ENCODE measurements at regions not wholly inside any gene's neighbourhood (a gene's known extent, or its start where the extent isn't known, plus 50 kb on each side); places are given as distances from the start of the nearest gene placed in this dataset.

GRCh38 chr2:240245706-240246105 lies 105.2 kb upstream of the OTOS start:
- H3K27ac ChIP-seq = no peak overlapping the region
- TF ChIP-seq ZFX (IDR thresholded peaks at IDR 0.05) = no peak
- TF ChIP-seq, protein P1, sequence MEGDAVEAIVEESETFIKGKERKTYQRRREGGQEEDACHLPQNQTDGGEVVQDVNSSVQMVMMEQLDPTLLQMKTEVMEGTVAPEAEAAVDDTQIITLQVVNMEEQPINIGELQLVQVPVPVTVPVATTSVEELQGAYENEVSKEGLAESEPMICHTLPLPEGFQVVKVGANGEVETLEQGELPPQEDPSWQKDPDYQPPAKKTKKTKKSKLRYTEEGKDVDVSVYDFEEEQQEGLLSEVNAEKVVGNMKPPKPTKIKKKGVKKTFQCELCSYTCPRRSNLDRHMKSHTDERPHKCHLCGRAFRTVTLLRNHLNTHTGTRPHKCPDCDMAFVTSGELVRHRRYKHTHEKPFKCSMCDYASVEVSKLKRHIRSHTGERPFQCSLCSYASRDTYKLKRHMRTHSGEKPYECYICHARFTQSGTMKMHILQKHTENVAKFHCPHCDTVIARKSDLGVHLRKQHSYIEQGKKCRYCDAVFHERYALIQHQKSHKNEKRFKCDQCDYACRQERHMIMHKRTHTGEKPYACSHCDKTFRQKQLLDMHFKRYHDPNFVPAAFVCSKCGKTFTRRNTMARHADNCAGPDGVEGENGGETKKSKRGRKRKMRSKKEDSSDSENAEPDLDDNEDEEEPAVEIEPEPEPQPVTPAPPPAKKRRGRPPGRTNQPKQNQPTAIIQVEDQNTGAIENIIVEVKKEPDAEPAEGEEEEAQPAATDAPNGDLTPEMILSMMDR (conservative IDR thresholded peaks at IDR 0.05) = no peak

- no peak for TF ChIP-seq ZFX (IDR thresholded peaks at IDR 0.05)
- no peak overlapping the region for H3K27ac ChIP-seq
These were observed 105.8 kb upstream of the OTOS start for GRCh38 chr2:240246173-240246820.

DNA sequence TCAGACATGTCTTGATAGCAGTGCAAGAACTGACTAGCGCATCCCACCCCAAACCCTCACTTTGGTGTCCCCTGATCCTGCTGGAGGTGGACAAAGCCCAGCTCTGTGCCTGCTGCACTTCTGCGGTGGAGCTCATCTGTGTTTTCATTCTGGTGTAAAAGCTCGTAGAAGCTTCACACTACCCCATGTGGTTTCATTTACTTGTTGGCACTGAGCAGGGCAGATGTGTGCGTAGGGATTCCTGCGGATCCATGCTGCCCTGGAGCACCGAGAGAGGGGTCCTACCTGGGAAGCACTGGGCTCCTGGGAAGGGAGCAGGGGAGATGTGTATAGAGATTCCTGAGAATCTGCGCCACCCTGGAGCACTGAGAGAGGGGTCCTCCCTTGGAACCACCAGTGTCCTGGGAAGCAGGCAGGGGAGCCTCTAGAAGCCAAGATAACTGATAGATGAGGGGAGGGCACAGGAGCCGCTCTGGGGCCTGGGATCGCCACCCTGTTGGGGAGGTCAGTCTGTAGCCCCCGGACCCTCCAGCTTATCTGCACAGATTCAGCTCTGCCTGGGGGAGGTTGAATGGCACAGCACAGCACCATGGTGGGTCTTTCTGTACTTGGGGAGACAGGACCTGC lies 106.9 kb upstream of the OTOS start:
- no peak overlapping the region for H3K27ac ChIP-seq
- TF ChIP-seq, protein P1 (conservative IDR thresholded peaks at IDR 0.05) = no peak
- TF ChIP-seq ZFX (IDR thresholded peaks at IDR 0.05) = no peak

DNA sequence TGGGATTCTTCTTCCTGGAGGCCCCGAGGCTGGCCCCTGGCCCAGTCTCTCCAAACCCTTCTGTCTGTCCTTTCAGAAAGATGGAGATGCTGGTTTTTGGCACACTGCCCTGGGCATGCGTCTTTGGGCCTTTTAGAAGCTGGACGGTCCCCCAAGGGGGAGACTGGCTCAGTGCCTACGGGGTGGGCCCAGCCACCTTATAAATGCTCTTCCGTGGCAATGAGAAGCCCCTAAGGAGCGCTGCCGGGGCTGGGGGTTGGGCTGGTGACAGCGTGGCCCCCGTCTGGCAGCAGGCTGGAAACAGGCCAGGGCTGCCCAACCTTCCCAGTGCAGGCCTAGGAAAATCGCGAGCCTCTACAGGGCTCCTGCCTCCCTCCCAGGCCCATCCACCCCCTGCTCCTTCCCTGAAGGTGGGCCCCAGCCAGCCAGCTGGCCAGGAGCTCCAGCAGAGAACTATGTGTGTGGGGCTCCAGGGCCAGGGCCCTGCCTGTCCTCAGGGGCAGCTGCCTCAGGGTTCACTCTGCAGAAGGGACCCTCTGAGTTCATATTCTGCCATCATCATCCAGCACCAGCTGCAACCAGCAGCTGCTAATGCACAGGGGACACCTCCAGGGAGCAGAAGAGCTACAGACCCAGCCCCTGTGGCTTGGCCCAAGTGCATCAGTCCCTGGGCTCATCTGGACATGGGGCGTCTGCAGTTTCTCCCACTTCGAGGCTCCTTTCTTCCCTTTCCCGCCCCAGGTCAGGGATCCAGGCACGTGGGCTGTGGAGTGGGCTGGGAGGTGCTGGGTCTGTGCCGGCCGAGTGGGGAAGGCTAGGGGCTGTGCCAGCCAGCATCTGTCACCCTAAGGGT lies 107.6 kb upstream of the OTOS start:
- TF ChIP-seq ZFX (IDR thresholded peaks at IDR 0.05) = no peak
- TF ChIP-seq, protein P1 (conservative IDR thresholded peaks at IDR 0.05) = no peak
- H3K27ac ChIP-seq = no peak overlapping the region

DNA sequence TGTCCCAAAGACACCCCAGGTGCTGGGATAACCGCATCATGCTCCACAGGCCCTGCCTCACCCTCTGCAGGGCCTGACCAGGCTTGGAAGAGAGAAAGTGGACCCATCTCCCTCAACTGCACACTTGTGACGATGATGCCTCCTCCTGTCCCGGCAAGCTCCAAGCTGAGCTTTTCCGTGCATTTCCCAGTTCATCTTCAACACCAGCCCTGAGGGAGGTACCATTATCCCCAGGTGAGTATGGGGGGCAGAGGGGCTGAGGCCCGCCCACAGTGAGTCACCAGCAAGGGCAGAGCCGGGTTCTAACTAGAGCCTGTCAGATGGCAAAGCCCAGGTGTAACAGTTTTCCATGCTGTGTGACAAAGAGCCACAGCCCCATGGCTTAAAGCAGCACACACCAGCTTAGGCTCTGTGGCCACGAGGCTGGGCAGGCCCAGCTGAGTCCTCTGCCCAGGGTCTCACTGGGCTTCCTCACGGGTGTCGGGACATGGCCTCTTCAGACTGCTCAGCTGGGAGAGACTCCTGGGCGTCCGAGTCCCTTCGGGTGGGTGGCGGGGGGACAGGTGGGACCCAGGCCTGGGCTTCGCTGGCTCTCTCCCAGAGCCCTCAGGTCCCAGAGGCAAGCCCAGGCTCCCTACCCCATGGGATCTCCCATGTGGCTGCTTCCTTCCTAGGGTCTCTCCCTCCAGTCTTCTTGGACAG lies 108.4 kb upstream of the OTOS start:
- no peak overlapping the region for H3K27ac ChIP-seq
- no peak for TF ChIP-seq ZFX (IDR thresholded peaks at IDR 0.05)
- TF ChIP-seq, protein P1 (conservative IDR thresholded peaks at IDR 0.05) = no peak

- TF ChIP-seq ZFX (IDR thresholded peaks at IDR 0.05) = no peak
- TF ChIP-seq, protein P1 (conservative IDR thresholded peaks at IDR 0.05) = no peak
- no peak overlapping the region for H3K27ac ChIP-seq
These were observed 109.1 kb upstream of the OTOS start for GRCh38 chr2:240249423-240250149.

All from C4-2B (cell line).